Neural cell (in vitro differentiated cells): ENCODE measurements at regions not wholly inside any gene's neighbourhood (a gene's known extent, or its start where the extent isn't known, plus 50 kb on each side); places are given as distances from the start of the nearest gene placed in this dataset.

Experiments used
- EP300 ChIP-seq: fragments of 450-650 bp; conservative IDR thresholded peaks from 2 replicates; pipeline ENCODE4 v1.6.1; 2014; ENCODE audit warnings: antibody characterized with exemption, mild to moderate bottlenecking, moderate library complexity; ENCODE audit not compliant: poor library complexity, severe bottlenecking
- MXI1 ChIP-seq: fragments of 450-650 bp; conservative IDR thresholded peaks from 2 replicates; pipeline ENCODE4 v1.6.1; 2014; ENCODE audit warnings: antibody characterized with exemption, mild to moderate bottlenecking; ENCODE audit not compliant: poor library complexity, severe bottlenecking
- POLR2AphosphoS5 ChIP-seq: IDR thresholded peaks from 2 replicates; pipeline ENCODE4 v1.6.1; 2012
- RAD21 ChIP-seq: fragments of 450-650 bp; conservative IDR thresholded peaks from 2 replicates; pipeline ENCODE4 v1.6.1; 2014; ENCODE audit warnings: antibody characterized with exemption, mild to moderate bottlenecking, moderate library complexity
- SMC3 ChIP-seq: fragments of 450-650 bp; conservative IDR thresholded peaks from 2 replicates; pipeline ENCODE4 v1.6.1; 2014; ENCODE audit warnings: antibody characterized with exemption, mild to moderate bottlenecking, moderate library complexity; ENCODE audit not compliant: poor library complexity
- TAF1 ChIP-seq: IDR thresholded peaks from 2 replicates; pipeline ENCODE4 v1.6.1; 2012; ENCODE audit warnings: low read depth
- TF ChIP-seq, protein P1 (sequence below): IDR thresholded peaks from 2 replicates; pipeline ENCODE4 v1.6.1; 2012; ENCODE audit warnings: borderline replicate concordance
- TF ChIP-seq, protein P2 (sequence below): fragments of 450-650 bp; IDR thresholded peaks from 2 replicates; pipeline ENCODE4 v1.5.1; 2014; ENCODE audit warnings: antibody characterized with exemption, mild to moderate bottlenecking, moderate library complexity; ENCODE audit not compliant: poor library complexity, severe bottlenecking

DNA sequence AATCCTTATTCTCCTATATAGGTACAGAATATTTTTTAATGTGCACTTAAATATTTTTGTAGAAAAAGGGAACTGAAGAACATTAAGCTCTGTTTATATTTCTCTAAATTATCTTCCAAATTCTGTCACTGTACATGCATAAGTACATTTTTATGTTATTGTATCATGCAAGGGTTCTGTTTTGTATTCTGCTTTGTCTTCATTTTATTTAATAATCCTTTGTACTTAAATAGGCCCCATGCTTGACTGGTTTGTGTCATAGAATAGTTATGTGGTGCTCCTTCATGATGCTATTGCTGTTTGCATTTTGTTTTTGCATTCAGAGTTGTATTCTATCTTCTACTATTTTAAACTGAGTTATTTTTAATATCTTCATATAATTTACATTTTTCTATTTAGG is 111.9 kb upstream of the EDNRA start:
- TF ChIP-seq, protein P1, sequence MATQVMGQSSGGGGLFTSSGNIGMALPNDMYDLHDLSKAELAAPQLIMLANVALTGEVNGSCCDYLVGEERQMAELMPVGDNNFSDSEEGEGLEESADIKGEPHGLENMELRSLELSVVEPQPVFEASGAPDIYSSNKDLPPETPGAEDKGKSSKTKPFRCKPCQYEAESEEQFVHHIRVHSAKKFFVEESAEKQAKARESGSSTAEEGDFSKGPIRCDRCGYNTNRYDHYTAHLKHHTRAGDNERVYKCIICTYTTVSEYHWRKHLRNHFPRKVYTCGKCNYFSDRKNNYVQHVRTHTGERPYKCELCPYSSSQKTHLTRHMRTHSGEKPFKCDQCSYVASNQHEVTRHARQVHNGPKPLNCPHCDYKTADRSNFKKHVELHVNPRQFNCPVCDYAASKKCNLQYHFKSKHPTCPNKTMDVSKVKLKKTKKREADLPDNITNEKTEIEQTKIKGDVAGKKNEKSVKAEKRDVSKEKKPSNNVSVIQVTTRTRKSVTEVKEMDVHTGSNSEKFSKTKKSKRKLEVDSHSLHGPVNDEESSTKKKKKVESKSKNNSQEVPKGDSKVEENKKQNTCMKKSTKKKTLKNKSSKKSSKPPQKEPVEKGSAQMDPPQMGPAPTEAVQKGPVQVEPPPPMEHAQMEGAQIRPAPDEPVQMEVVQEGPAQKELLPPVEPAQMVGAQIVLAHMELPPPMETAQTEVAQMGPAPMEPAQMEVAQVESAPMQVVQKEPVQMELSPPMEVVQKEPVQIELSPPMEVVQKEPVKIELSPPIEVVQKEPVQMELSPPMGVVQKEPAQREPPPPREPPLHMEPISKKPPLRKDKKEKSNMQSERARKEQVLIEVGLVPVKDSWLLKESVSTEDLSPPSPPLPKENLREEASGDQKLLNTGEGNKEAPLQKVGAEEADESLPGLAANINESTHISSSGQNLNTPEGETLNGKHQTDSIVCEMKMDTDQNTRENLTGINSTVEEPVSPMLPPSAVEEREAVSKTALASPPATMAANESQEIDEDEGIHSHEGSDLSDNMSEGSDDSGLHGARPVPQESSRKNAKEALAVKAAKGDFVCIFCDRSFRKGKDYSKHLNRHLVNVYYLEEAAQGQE = no peak
- TF ChIP-seq, protein P2, sequence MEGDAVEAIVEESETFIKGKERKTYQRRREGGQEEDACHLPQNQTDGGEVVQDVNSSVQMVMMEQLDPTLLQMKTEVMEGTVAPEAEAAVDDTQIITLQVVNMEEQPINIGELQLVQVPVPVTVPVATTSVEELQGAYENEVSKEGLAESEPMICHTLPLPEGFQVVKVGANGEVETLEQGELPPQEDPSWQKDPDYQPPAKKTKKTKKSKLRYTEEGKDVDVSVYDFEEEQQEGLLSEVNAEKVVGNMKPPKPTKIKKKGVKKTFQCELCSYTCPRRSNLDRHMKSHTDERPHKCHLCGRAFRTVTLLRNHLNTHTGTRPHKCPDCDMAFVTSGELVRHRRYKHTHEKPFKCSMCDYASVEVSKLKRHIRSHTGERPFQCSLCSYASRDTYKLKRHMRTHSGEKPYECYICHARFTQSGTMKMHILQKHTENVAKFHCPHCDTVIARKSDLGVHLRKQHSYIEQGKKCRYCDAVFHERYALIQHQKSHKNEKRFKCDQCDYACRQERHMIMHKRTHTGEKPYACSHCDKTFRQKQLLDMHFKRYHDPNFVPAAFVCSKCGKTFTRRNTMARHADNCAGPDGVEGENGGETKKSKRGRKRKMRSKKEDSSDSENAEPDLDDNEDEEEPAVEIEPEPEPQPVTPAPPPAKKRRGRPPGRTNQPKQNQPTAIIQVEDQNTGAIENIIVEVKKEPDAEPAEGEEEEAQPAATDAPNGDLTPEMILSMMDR = no peak
- no peak for TF ChIP-seq TAF1
- TF ChIP-seq EP300 = no peak
- TF ChIP-seq POLR2AphosphoS5 = no peak
- TF ChIP-seq SMC3 = no peak
- TF ChIP-seq RAD21 = no peak
- TF ChIP-seq MXI1 = no peak
